ENCODE measurements at regions not wholly inside any gene's neighbourhood (a gene's known extent, or its start where the extent isn't known, plus 50 kb on each side); places are given as distances from the start of the nearest gene placed in this dataset.
A peak's percentile ranks its signal among the peaks of the same experiment; 100 is the strongest.

DNA sequence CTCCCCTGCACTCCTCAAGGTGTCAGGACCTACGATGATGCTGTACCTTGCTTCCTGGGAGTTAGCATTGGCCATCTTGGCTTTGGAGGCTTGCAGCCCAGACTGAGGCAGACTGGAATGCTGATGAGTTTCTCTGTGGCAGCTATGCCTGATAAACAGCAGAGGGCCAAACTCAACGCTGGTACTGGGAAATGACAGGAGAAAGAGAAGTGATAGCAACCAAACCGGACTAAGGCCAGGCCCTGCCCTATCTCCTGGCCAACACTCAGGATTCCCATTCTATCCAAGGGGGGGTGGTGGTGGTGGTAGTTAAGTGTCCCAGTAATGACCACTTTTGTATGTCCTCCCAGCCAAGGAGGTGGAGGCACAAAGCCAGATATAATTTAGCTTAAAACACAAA is 90.0 kb upstream of the DTNBP1 start:
- Mint-ChIP-seq H3K4me3 (no peak overlapping the region), H3K27me3 (no peaks in the 10 kb centered on the region), H3K9me3 (no peaks in the 10 kb centered on the region), H3K36me3 (no peaks in the 10 kb centered on the region), H3K27ac (no peak overlapping the region), H3K4me1 (ENCODE audit: unreplicated experiment) (peaks cover 19% of the 10 kb centered on the region)
- peak; percentile 26 for TF ChIP-seq CTCF (conservative IDR thresholded peaks at IDR 0.05)
- DNase-seq (ENCODE audit: extremely low spot score, unreplicated experiment) = no peak

DNA sequence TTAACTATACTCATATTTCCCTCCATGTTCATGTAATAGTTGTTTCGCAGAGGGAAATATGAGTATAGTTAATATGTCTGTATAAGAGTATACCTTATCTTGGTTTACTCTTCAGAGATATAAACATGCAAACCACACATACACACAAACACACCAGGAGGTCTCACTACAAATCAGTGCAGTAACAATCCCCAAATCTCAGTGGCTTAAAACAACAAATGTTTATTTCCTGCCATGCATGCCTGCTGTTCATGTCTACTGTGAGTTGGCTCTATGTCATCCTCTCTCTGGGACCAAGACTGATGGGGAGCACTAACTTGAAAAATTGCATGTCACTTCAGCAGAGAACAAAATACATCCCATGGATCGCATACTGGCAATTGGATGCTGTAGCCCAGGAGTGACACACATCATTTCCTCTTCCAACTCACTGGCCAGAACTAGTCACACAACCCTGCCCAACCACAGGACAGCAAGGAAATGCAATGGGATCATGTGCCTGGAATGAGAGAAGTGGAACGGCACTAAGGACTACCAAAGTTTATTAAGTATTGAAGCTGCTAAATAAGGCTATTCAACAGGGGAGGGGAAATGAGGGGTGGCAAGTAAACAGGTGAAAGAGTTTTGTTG is 89.0 kb upstream of the DTNBP1 start:
- DNase-seq (ENCODE audit: extremely low spot score, unreplicated experiment) = no peak
- no peak for TF ChIP-seq CTCF (conservative IDR thresholded peaks at IDR 0.05)

DNA sequence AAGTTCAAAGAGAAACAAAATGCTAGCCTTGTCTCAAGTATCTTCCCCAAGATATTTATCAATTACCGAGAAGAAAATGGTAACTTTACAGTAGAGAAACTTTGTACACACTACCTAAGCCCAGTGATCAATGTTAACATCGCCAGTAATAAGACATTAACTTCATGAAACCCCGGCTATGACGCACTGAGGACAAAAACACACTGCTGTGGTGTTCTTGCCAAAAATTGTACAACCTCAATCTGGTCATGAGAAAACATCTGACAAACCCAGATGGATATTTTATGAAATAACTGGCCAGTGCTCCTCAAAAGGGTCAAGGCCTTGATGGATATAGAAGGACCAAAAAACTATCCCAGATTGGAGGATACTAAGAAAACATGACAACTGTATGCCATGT is 85.5 kb upstream of the DTNBP1 start:
- no peak overlapping the region for H3K4me3 Mint-ChIP-seq
- no peak for TF ChIP-seq CTCF (conservative IDR thresholded peaks at IDR 0.05)
- H3K27me3 Mint-ChIP-seq = no peaks in the 10 kb centered on the region
- DNase-seq (ENCODE audit: extremely low spot score, unreplicated experiment) = no peak
- H3K27ac Mint-ChIP-seq = no peak overlapping the region
- peaks cover 20% of the 10 kb centered on the region for H3K4me1 Mint-ChIP-seq (ENCODE audit: unreplicated experiment)
- H3K9me3 Mint-ChIP-seq = no peaks in the 10 kb centered on the region
- H3K36me3 Mint-ChIP-seq = no peaks in the 10 kb centered on the region

More for the DNA sequence above, 89.0 kb upstream of the DTNBP1 start:
- Mint-ChIP-seq H3K4me1 (ENCODE audit: unreplicated experiment) (peaks cover 19% of the 10 kb centered on the region), H3K9me3 (no peaks in the 10 kb centered on the region), H3K36me3 (no peaks in the 10 kb centered on the region), H3K27ac (no peak overlapping the region), H3K27me3 (no peaks in the 10 kb centered on the region), H3K4me3 (no peak overlapping the region)

DNA sequence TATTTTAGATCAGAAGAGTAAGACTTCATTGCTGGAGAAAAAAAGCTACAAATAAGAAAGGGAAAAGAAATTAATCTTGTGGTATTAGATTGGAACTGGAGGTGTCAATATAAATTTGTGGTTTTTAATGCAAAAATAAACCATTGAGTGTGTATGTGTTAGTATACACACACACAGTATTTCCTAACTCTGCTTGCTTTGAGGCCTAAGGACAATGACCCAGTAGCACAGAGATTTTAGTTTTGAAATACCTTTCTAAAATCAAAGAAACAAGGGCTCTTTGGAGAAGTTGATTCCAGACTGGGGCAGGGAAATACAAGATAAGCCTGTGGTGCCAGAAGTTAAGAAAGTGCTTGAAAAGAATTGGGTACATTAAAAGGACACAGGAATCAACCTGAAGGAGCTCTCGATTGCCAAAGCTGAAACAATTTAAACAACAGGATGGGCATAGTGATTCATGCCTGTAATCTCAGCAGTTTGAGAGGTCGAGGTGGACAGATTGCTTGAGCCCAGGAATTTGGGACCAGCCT is 84.6 kb upstream of the DTNBP1 start:
- no peak for TF ChIP-seq CTCF (conservative IDR thresholded peaks at IDR 0.05)
- H3K27ac Mint-ChIP-seq = no peak overlapping the region
- no peaks in the 10 kb centered on the region for H3K27me3 Mint-ChIP-seq
- no peaks in the 10 kb centered on the region for H3K9me3 Mint-ChIP-seq
- DNase-seq (ENCODE audit: extremely low spot score, unreplicated experiment) = no peak
- H3K4me3 Mint-ChIP-seq = no peak overlapping the region
- peaks cover 20% of the 10 kb centered on the region for H3K4me1 Mint-ChIP-seq (ENCODE audit: unreplicated experiment)
- H3K36me3 Mint-ChIP-seq = peaks cover 3% of the 10 kb centered on the region

DNA sequence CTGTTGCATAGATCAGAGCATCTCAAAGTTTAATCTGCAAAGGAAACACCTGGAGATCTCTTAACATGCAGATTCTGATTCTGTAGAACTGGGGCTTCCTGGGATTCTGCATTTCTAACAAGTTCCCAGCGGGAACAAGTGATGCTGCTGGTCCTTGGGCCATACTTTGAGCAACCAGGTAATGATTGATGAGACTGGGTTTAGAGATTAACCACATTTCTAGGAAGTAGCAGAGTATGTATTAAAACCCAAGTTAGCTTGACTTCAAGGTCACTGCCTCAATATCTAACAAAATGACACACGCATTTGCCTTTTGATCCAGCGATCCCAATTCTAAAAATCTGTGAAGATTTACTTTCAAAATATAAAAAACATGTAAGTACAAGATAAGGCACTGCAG is 83.0 kb upstream of the DTNBP1 start:
- H3K4me3 Mint-ChIP-seq = no peak overlapping the region
- no peak for TF ChIP-seq CTCF (conservative IDR thresholded peaks at IDR 0.05)
- no peaks in the 10 kb centered on the region for H3K9me3 Mint-ChIP-seq
- peaks cover 3% of the 10 kb centered on the region for H3K36me3 Mint-ChIP-seq
- no peak overlapping the region for H3K27ac Mint-ChIP-seq
- H3K27me3 Mint-ChIP-seq = no peaks in the 10 kb centered on the region
- H3K4me1 Mint-ChIP-seq (ENCODE audit: unreplicated experiment) = peaks cover 5% of the 10 kb centered on the region
- DNase-seq (ENCODE audit: extremely low spot score, unreplicated experiment) = no peak
